ENCODE measurements at regions not wholly inside any gene's neighbourhood (a gene's known extent, or its start where the extent isn't known, plus 50 kb on each side); places are given as distances from the start of the nearest gene placed in this dataset.

DNA sequence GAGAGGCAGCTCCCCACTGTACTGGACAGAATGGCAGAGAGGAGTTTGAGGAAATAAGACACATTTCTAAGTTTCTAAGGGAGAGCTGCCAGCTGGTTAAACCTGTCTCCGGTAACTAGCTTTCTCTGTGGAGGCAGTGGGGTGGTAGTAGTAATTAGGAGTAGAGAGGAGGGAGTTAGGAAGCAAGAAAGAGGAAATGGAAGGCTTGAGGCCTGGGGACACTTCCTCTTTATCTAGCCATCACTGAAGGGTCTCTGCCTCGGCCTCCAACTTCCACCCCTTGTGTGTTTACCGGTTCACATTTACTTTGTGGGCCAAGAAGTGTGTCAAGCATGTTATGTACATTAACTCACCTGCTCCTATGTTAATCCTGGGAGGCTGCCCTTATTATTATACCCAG, 462.2 kb upstream of the DMAC1 start:
- TF ChIP-seq, protein P1, sequence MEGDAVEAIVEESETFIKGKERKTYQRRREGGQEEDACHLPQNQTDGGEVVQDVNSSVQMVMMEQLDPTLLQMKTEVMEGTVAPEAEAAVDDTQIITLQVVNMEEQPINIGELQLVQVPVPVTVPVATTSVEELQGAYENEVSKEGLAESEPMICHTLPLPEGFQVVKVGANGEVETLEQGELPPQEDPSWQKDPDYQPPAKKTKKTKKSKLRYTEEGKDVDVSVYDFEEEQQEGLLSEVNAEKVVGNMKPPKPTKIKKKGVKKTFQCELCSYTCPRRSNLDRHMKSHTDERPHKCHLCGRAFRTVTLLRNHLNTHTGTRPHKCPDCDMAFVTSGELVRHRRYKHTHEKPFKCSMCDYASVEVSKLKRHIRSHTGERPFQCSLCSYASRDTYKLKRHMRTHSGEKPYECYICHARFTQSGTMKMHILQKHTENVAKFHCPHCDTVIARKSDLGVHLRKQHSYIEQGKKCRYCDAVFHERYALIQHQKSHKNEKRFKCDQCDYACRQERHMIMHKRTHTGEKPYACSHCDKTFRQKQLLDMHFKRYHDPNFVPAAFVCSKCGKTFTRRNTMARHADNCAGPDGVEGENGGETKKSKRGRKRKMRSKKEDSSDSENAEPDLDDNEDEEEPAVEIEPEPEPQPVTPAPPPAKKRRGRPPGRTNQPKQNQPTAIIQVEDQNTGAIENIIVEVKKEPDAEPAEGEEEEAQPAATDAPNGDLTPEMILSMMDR (IDR thresholded peaks at IDR 0.05; ENCODE audit: borderline replicate concordance, extremely low read depth, low read length, poor library complexity, severe bottlenecking) = no peak
- TF ChIP-seq EZH2 (IDR thresholded peaks at IDR 0.05; ENCODE audit: borderline replicate concordance, low read depth, low read length, severe bottlenecking) = no peak
